Keratinocyte (primary cell): ENCODE measurements at regions not wholly inside any gene's neighbourhood (a gene's known extent, or its start where the extent isn't known, plus 50 kb on each side); places are given as distances from the start of the nearest gene placed in this dataset.

ENCODE experiments used
- DNase-seq: peaks from one replicate; pipeline ENCODE4 v3.0.0-alpha.2; 2011; ENCODE audit warnings: low read depth, missing footprints, low spot score
- FAIRE-seq: peaks from 2 replicates; lab custom pipeline; 2011; peaks lifted over from hg19 to GRCh38; lab: Jason Lieb, UNC
- H2AFZ ChIP-seq: 2 replicates; pipeline ENCODE4 v1.6.0; 2012; ENCODE audit warnings: low read length, control low read depth, inconsistent platforms; ENCODE audit not compliant: control insufficient read depth
- H3K27ac ChIP-seq: 2 replicates; pipeline ENCODE4 v1.5.1; 2011; ENCODE audit warnings: low read length; ENCODE audit not compliant: control insufficient read depth, insufficient read depth
- H3K27me3 ChIP-seq: 3 replicates; pipeline ENCODE4 v1.6.0; 2011; ENCODE audit warnings: low read length; ENCODE audit not compliant: control insufficient read depth, insufficient read depth; ENCODE audit errors: extremely low read depth
- H3K36me3 ChIP-seq, 2 experiments: 2 replicates in 1 of 2; 3 replicates in 1 of 2; pipeline ENCODE4 v1.5.1; 2011; ENCODE audit warnings: low read length in 2 of 2, mild to moderate bottlenecking in 1 of 2; ENCODE audit not compliant: control insufficient read depth in 2 of 2, insufficient read depth in 2 of 2; ENCODE audit errors: extremely low read depth in 1 of 2
- H3K4me1 ChIP-seq: 3 replicates; pipeline ENCODE4 v1.5.1; 2011; ENCODE audit warnings: low read length; ENCODE audit not compliant: control insufficient read depth, insufficient read depth; ENCODE audit errors: extremely low read depth
- H3K4me2 ChIP-seq: 3 replicates; pipeline ENCODE4 v1.6.0; 2011; ENCODE audit warnings: low read depth, low read length; ENCODE audit not compliant: control insufficient read depth, insufficient read depth; ENCODE audit errors: extremely low read depth
- H3K4me3 ChIP-seq, 3 experiments: fragments of 200-600 bp in 1 of 3; sonication (generic) in 1 of 3; 2 replicates in 2 of 3; 3 replicates in 1 of 3; pipeline ENCODE4 v1.5.1; 2011 to 2016; ENCODE audit warnings: low read length in 3 of 3, mild to moderate bottlenecking in 3 of 3, control low read depth in 2 of 3, inconsistent platforms in 1 of 3, low read depth in 1 of 3, mixed read lengths in 1 of 3, mixed run types in 1 of 3, moderate library complexity in 1 of 3; ENCODE audit not compliant: control insufficient read depth in 2 of 3, insufficient read depth in 2 of 3; ENCODE audit errors: extremely low read depth in 1 of 3
- H3K79me2 ChIP-seq: 2 replicates; pipeline ENCODE4 v1.6.0; 2012; ENCODE audit warnings: low read length; ENCODE audit not compliant: control insufficient read depth, insufficient read depth
- H3K9ac ChIP-seq: 3 replicates; pipeline ENCODE4 v1.6.0; 2011; ENCODE audit warnings: low read length; ENCODE audit not compliant: control insufficient read depth, insufficient read depth; ENCODE audit errors: extremely low read depth
- H3K9me1 ChIP-seq: 3 replicates; pipeline ENCODE4 v1.6.0; 2011; ENCODE audit warnings: low read length; ENCODE audit not compliant: control insufficient read depth, insufficient read depth; ENCODE audit errors: extremely low read depth
- H3K9me3 ChIP-seq: 2 replicates; pipeline ENCODE4 v1.5.1; 2012; ENCODE audit warnings: low read depth, low read length; ENCODE audit not compliant: control insufficient read depth
- H4K20me1 ChIP-seq: 3 replicates; pipeline ENCODE4 v1.6.0; 2011; ENCODE audit warnings: low read length; ENCODE audit not compliant: control insufficient read depth, insufficient read depth; ENCODE audit errors: extremely low read depth
- EZH2 ChIP-seq: IDR thresholded peaks from one replicate; pipeline ENCODE4 v1.6.1; 2012; ENCODE audit warnings: inconsistent platforms, mild to moderate bottlenecking, low read length, moderate library complexity
- dilution Hi-C: fragments of 300-500 bp; cut with MboI; formaldehyde crosslinking; loops from one replicate; pipeline ENCODE4 v1.7.0; 2020; ENCODE audit warnings: low sequenced_read_pairs; ENCODE audit not compliant: extremely low pct_ligation_motif_present
- TF ChIP-seq, protein P1 (sequence below), 3 experiments: IDR thresholded peaks in 1 of 3; conservative IDR thresholded peaks in 1 of 3; optimal IDR thresholded peaks in 1 of 3; 2 replicates in 2 of 3; 3 replicates in 1 of 3; pipeline versions ENCODE3 to v1.5.1; 2011; ENCODE audit warnings: low read length in 3 of 3, mild to moderate bottlenecking in 3 of 3, moderate library complexity in 2 of 3, control low read depth in 1 of 3, inconsistent platforms in 1 of 3; ENCODE audit not compliant: insufficient read depth in 2 of 3; ENCODE audit errors: extremely low read depth in 1 of 3

DNA sequence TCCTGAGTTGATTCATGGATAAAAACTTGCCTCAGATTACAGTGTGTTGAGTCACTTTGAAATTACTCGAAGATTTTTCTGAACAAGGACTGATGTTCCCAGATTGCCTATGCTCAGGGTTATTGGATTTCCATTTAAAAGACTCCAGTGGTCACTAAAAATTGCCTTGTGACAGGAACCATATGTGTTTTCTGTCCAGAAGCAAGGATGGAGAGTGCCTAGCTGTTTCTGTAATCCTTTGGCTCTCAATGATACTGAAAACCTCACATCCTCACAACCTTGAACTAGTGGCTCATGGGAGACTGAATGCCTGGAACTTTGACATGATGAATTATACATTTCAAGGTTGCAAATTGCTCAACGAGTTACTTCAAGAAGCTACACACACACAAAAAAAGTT lies 1271.8 kb downstream of the BRINP3 start:
- H3K4me2 ChIP-seq: no peak overlapping the region
- DNase-seq (no peak), FAIRE-seq (no peak)
- H3K27me3 ChIP-seq: no peaks in the 10 kb centered on the region
- no peaks in the 10 kb centered on the region for H3K36me3 ChIP-seq
- H4K20me1 ChIP-seq: no peaks in the 10 kb centered on the region
- no peak overlapping the region for H2AFZ ChIP-seq
- H3K4me1 ChIP-seq: no peaks in the 10 kb centered on the region
- no peaks in the 10 kb centered on the region for H3K79me2 ChIP-seq
- dilution Hi-C loops: no loop called here
- H3K9ac ChIP-seq: no peak overlapping the region
- H3K9me3 ChIP-seq: no peaks in the 10 kb centered on the region
- no peaks in the 10 kb centered on the region for H3K9me1 ChIP-seq
- no peak overlapping the region for H3K4me3 ChIP-seq
- no peak overlapping the region for H3K27ac ChIP-seq
- TF ChIP-seq EZH2: no peak
- TF ChIP-seq, protein P1, sequence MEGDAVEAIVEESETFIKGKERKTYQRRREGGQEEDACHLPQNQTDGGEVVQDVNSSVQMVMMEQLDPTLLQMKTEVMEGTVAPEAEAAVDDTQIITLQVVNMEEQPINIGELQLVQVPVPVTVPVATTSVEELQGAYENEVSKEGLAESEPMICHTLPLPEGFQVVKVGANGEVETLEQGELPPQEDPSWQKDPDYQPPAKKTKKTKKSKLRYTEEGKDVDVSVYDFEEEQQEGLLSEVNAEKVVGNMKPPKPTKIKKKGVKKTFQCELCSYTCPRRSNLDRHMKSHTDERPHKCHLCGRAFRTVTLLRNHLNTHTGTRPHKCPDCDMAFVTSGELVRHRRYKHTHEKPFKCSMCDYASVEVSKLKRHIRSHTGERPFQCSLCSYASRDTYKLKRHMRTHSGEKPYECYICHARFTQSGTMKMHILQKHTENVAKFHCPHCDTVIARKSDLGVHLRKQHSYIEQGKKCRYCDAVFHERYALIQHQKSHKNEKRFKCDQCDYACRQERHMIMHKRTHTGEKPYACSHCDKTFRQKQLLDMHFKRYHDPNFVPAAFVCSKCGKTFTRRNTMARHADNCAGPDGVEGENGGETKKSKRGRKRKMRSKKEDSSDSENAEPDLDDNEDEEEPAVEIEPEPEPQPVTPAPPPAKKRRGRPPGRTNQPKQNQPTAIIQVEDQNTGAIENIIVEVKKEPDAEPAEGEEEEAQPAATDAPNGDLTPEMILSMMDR (optimal IDR thresholded peaks at IDR 0.05 in 1 of 3, IDR thresholded peaks at IDR 0.05 in 1 of 3, conservative IDR thresholded peaks at IDR 0.05 in 1 of 3; ENCODE audit: extremely low read depth in 1 of 3, insufficient read depth in 2 of 3, low read length in 3 of 3): no peak

DNA sequence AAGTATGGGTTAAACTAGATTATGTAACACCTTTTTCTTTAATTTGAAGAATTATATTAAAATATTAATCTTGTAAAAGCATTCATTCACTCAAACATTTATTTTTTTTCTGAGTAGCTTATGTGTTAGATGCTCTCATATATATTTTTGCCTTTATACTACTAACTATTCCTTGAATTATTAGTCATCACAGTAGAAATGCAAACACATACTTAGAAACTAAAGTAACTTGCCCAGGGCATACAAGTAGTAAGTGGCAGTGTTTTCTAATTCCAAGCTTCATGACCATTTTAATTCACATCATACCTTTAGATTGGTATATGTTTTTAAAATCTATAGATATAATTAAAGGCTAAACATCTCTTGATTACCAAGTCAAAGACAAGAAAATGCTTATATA lies 1271.0 kb downstream of the BRINP3 start:
- no peaks in the 10 kb centered on the region for H3K9me3 ChIP-seq
- H3K9me1 ChIP-seq: no peaks in the 10 kb centered on the region
- TF ChIP-seq, protein P1 (optimal IDR thresholded peaks at IDR 0.05 in 1 of 3, IDR thresholded peaks at IDR 0.05 in 1 of 3, conservative IDR thresholded peaks at IDR 0.05 in 1 of 3; ENCODE audit: extremely low read depth in 1 of 3, insufficient read depth in 2 of 3, low read length in 3 of 3): no peak
- TF ChIP-seq EZH2: no peak
- no peaks in the 10 kb centered on the region for H3K79me2 ChIP-seq
- no peak overlapping the region for H3K4me2 ChIP-seq
- H3K4me1 ChIP-seq: no peaks in the 10 kb centered on the region
- DNase-seq (no peak), FAIRE-seq (no peak)
- no peak overlapping the region for H2AFZ ChIP-seq
- dilution Hi-C loops: no loop called here
- H3K9ac ChIP-seq: no peak overlapping the region
- H3K27me3 ChIP-seq: no peaks in the 10 kb centered on the region
- H3K36me3 ChIP-seq: no peaks in the 10 kb centered on the region
- no peaks in the 10 kb centered on the region for H4K20me1 ChIP-seq
- no peak overlapping the region for H3K4me3 ChIP-seq
- H3K27ac ChIP-seq: no peak overlapping the region
